NCI-H146 treated with DMSO at 0.1 percent for 48 hours (cell line): ENCODE measurements at regions not wholly inside any gene's neighbourhood (a gene's known extent, or its start where the extent isn't known, plus 50 kb on each side); places are given as distances from the start of the nearest gene placed in this dataset.
"Not testable (repeated sequence)": the region's sequence is repeated elsewhere in the genome, so short reads cannot be mapped to it uniquely, and the experiment has no call there.

Experiments
- DNase-seq: peaks from one replicate; lab custom pipeline; 2025; ENCODE audit not compliant: unreplicated experiment; lab: John Stamatoyannopoulos, UW

- no peak for DNase-seq
These were observed 612.2 kb downstream of the DIPK2A start for GRCh38 chr3:144583871-144584270.

DNA sequence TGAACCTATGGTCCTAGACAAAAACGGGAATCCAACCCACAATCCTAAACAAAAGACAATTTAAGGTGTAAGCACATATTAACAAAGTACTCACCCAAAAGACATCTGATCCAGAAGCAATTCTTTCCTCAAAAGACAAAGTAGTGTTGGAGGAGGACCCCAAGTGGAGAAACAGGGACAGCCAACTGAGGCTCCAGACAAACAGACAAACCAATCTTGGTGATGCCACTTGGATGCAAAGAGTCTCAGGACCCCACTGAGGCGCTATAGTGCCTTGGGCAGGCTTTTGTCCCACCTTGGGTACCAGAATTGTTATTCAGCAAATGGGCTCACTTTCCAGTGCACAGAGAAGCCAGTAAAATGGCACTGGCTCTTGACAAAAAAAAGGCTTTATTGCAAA lies 613.8 kb downstream of the DIPK2A start:
- DNase-seq: no peak

- no peak for DNase-seq
These were observed 614.3 kb downstream of the DIPK2A start for GRCh38 chr3:144585953-144586352.

- DNase-seq: no peak
These were observed 614.8 kb downstream of the DIPK2A start for GRCh38 chr3:144586382-144586781.

- no peak for DNase-seq
These were observed 619.2 kb downstream of the DIPK2A start for GRCh38 chr3:144590854-144591253.

- no peak for DNase-seq
These were observed 622.3 kb downstream of the DIPK2A start for GRCh38 chr3:144593881-144594280.

GRCh38 chr3:144620236-144620635 lies 648.6 kb downstream of the DIPK2A start:
- not testable (repeated sequence) for DNase-seq

- no peak for DNase-seq
These were observed 651.2 kb downstream of the DIPK2A start for GRCh38 chr3:144622845-144623244.

GRCh38 chr3:144624656-144625055 lies 653.0 kb downstream of the DIPK2A start:
- no peak for DNase-seq

DNA sequence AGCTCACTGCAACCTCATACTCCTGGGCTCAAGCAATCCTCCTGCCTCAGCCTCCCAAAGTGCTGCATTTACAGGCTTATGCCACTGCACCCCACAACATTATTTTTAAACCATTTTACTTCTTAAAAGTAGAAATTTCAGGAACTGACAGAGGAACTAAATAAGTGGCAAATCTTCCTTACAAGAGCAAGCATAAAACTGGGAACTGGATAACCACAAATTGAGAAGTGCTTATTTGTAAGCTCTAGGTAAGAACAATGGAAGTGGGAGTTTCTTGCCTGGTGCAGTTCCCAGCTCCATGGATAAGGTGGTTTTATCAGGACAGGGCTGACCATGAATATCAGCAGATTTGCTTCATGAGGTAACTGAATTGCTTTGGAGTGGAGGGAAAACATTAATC lies 655.2 kb downstream of the DIPK2A start:
- DNase-seq: no peak

- no peak for DNase-seq
These were observed 657.8 kb downstream of the DIPK2A start for GRCh38 chr3:144629381-144629780.

DNA sequence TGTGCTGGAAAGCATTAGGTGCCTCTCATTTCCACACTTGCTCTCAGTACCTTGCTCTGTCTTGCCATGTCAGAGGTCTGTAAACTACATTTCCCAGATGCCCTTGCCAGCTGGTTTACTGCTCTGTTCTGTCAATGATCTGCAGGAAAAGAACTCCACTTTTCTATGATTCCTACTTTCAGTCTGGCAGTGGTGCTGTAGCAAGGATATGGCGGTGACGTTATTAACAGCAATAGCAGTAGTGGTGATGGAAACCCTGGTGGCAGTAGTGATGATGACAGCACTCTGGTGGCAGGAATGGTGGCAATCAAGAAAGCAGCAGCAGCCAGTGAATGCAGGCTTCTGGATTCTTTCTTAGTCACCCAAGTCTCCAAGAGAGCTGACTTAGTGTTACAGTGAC lies 665.2 kb downstream of the DIPK2A start:
- DNase-seq: no peak

- no peak for DNase-seq
These were observed 666.4 kb downstream of the DIPK2A start for GRCh38 chr3:144638009-144638408.

DNA sequence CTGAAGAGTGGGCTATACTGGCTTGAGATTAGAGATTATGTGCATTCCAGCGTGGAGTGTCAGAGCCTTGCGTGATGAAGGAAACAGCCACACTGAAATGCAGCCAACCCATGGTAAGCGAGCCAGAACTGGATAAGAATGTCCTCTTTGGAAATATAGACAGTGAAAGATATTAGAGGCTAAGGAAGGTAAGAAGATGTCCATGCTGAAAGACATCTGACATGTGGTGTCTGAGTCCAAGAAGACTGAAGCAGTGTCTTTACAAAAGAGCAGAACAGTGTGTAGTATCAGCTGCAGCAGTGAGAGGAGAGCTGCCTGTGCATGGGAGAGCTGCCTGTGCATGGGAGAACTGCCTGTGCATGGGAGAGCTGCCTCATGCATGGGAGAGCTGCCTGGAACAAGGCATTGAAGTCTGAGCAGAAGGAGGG lies 672.2 kb downstream of the DIPK2A start:
- DNase-seq: peak; percentile 35

DNA sequence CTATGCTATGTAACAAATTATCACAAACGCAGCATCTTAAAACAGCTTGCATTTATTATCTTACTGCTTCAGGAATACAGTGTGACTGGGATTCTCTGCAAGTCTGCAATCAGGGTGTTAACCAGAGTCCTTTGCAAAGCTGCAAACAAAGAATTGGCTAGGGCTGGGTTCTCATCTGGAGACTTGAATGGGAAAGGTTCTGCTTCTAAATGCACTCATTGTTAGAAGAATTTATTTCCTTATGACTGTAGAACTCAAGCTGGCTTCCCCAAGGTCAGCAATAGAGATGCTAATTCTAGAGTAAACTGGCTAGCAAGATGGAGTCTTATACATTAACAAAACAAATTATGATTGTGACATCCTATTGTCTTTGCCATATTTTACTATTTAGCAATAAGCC lies 673.7 kb downstream of the DIPK2A start:
- DNase-seq: no peak

DNA sequence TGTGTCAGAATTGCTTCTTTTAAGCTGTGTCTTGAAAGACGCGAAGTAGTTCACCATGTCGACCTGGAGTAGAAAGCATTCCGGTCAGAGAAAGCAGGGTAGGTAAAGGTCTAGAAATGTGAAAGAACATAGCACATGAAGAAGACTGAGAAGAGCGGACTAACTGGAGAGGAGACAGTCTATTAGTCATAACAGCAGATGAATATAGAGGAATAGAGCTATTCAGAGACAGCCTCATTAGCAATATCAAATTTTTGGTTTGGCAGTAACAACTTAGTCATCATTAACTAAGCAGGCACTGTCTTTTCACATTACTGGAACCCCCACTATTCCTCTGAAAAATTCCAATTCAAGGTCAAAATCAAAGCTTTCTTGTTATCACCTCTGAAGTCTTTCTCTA lies 678.8 kb downstream of the DIPK2A start:
- DNase-seq: no peak

DNA sequence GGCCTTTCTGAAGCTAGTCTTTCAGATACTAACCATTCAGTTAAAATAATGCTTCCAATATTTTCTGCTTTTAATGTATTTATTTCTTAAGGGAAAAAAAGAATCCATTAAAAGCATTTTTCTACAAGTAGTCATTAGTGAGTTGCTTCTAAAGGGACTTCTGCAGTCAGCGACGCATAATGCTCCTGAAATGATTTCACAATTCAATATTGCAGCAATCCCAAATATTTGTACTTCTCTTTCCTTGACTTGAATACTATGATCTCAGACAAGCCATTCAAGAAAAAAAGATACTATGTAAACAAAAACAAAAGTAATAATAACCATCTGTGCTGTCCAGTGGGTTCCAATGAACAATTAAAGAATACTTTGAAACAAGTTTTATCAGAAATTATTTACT lies 681.0 kb downstream of the DIPK2A start:
- no peak for DNase-seq

DNA sequence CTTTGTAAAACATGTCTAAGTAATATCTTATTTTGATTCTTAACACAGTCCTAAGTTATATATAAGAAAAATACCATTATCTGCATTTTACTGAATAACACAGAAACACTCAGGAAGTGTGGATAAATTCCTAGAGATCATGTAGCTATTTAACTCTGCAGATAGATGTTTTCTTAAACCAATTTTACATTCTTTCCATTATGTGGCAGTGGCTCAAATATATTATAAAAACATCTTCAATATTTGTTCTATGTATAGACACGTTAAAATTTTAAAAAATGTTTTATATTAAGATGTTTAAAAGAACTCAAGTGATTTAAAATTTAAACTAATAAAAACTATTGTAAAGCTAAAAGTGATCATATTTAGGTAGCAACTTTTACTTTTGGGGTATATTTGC lies 683.8 kb downstream of the DIPK2A start:
- no peak for DNase-seq

DNA sequence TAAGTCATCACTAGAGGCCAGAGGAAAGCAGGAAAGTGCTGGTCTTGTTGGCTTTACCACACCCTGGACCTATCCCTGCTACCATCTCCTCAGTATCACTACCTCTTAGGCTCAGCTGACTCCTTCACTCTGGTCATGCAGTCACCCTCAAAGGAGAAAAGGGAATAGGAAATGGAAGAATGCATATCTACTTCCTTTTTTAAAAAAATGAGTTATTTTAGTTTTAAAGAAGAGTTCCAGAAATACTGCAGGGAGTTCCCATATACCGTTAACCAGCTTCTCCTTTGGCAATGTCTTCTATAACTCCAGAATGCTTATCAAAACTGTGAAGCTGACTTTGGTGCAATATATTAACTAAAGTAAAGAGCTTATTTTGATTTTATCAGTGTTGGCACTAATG lies 688.6 kb downstream of the DIPK2A start:
- no peak for DNase-seq

- DNase-seq: no peak
These were observed 691.1 kb downstream of the DIPK2A start for GRCh38 chr3:144662729-144663128.

DNA sequence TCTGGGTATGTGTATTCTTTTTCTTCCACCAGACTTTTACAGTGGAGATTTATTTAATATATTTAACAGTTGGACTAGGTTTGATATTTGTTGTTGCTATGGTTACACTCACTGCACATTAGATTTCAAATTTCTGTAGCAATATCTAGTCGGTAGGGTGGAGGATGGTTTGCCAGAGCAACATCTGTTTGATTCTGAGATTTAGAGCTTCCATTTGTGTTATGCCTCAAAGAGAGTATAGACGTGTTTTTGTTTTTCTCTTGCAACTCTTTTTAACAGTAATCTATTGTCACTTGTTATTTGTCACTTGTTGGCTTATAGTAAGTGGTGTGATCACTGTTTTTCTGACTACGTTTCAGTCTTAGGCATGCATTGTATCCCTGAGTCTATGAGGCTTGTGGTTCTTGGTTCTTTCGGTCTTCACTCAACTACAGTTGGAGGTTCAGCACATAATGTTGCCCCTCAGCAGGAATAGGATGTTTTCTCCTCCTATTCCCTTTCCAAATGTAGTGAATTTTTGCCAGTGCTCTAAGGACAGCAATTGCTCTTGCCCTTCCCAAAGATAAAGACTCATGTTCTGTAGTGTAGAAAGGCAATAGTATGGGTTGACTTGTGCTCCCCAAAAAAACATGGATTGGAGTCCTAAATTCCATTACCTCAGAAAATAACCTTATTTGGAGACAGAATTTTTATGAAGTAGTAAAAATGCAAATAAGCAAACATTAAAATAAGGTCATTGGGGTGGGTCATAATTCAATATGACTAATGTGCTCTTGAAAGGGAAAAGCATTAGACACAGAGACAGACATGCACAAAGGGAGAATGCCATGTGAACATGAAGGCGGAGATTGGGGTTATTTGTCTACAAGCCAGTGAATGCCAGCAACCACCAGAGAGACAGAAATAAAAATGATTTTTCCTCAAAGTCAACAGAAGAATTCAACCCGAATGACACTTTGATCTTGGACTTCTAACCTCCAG lies 692.1 kb downstream of the DIPK2A start:
- no peak for DNase-seq

- no peak for DNase-seq
These were observed 694.0 kb downstream of the DIPK2A start for GRCh38 chr3:144665567-144666053.

DNA sequence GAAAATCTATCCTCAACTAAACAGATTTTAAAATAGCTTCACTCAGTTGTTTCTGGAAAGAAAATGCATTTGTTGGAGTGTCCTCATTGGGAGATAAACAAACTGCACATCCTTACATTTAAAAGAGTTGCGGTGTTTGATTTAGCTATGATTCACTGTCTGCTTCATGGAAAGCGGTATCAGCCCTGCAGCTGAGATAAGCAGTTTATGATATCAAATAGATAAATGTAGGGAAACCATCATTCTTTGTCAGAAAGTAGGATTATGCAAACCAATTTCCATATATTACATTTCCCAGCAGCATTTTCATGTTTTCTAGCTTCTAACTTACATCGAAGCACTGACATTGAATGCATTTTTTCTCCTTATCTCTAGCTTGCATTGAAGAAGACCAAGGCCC lies 698.9 kb downstream of the DIPK2A start:
- no peak for DNase-seq
